ENCODE measurements at regions not wholly inside any gene's neighbourhood (a gene's known extent, or its start where the extent isn't known, plus 50 kb on each side); places are given as distances from the start of the nearest gene placed in this dataset.
"Not testable (repeated sequence)": the region's sequence is repeated elsewhere in the genome, so short reads cannot be mapped to it uniquely, and the experiment has no call there.

GRCh38 chr18:1857281-1857680, 714.0 kb downstream of the METTL4 start:
- not testable (repeated sequence) for TF ChIP-seq FOXM1 (IDR thresholded peaks at IDR 0.05; ENCODE audit: borderline replicate concordance); SUZ12 (IDR thresholded peaks at IDR 0.05); SP1 (IDR thresholded peaks at IDR 0.05); BHLHE40 (IDR thresholded peaks at IDR 0.05; ENCODE audit: borderline replicate concordance); FOXK2 (IDR thresholded peaks at IDR 0.05)

Data from HEK293T (cell line).